IMR-90 (cell line): ENCODE measurements at regions not wholly inside any gene's neighbourhood (a gene's known extent, or its start where the extent isn't known, plus 50 kb on each side); places are given as distances from the start of the nearest gene placed in this dataset.

Experiments
- ATAC-seq: fragments of 200-7000 bp; cut with Tn5 transposase; 2 replicates; pipeline ENCODE4 v1.9.1; 2020; ENCODE audit warnings: low read depth, mild to moderate bottlenecking, moderate library complexity
- BruUV-seq: library from RNA; stranded (reverse); fragments of 400-500 nt; replicated peaks from 2 replicates; lab custom pipeline; 2021; lab: Mats Ljungman, UMichigan
- CTCF ChIA-PET: fragments of 300-600 bp; formaldehyde crosslinking; extraction: SDS; loops from one replicate; lab custom pipeline; 2021; ENCODE audit warnings: antibody characterized with exemption; lab: Yijun Ruan, JAX
- POLR2A ChIA-PET: fragments of 300-600 bp; sonication (Branson Sonifier 250); formaldehyde crosslinking; loops from one replicate; lab custom pipeline; 2022; ENCODE audit warnings: antibody characterized with exemption; ENCODE audit not compliant: unreplicated experiment; lab: Charles Lee
- DNase-seq: peaks from one replicate; pipeline ENCODE4 v3.0.0; 2013
- H2AFZ ChIP-seq: replicated peaks from 2 replicates; pipeline ENCODE3; 2013; ENCODE audit warnings: low read length, mild to moderate bottlenecking; ENCODE audit not compliant: poor library complexity
- H2AK5ac ChIP-seq: 2 replicates; pipeline ENCODE4 v1.6.1; 2013; ENCODE audit warnings: low read depth, low read length, inconsistent platforms
- H2AK9ac ChIP-seq: replicated peaks from 2 replicates; pipeline ENCODE3; 2013; ENCODE audit warnings: mild to moderate bottlenecking, low read depth, low read length, moderate library complexity; ENCODE audit not compliant: poor library complexity
- H2BK120ac ChIP-seq: 2 replicates; pipeline ENCODE4 v1.6.1; 2013; ENCODE audit warnings: low read depth, low read length, inconsistent platforms
- H2BK15ac ChIP-seq: 3 replicates; pipeline ENCODE4 v1.6.1; 2013; ENCODE audit warnings: low read depth, low read length, inconsistent platforms
- H2BK20ac ChIP-seq: 2 replicates; pipeline ENCODE4 v1.6.1; 2013; ENCODE audit warnings: low read depth, mild to moderate bottlenecking, inconsistent platforms, low read length, moderate library complexity
- H2BK5ac ChIP-seq: 2 replicates; pipeline ENCODE4 v1.6.1; 2013; ENCODE audit warnings: mild to moderate bottlenecking, low read depth, low read length, inconsistent platforms; ENCODE audit not compliant: poor library complexity, severe bottlenecking
- H3K14ac ChIP-seq: replicated peaks from 2 replicates; pipeline ENCODE4 v1.6.1; 2013; ENCODE audit warnings: low read depth, low read length, inconsistent platforms
- H3K18ac ChIP-seq: 2 replicates; pipeline ENCODE4 v1.6.1; 2013; ENCODE audit warnings: low read depth, low read length, control low read depth
- H3K23ac ChIP-seq: 2 replicates; pipeline ENCODE4 v1.6.1; 2013; ENCODE audit warnings: low read depth, low read length, inconsistent platforms
- H3K27ac ChIP-seq: 2 replicates; pipeline ENCODE4 v1.5.1; 2013; ENCODE audit warnings: mild to moderate bottlenecking, control low read depth, low read length; ENCODE audit not compliant: insufficient read depth
- H3K27me3 ChIP-seq: 2 replicates; pipeline ENCODE4 v1.6.1; 2013; ENCODE audit warnings: low read length; ENCODE audit not compliant: control insufficient read depth, insufficient read depth
- H3K36me3 ChIP-seq: 2 replicates; pipeline ENCODE4 v1.6.1; 2013; ENCODE audit warnings: low read length, mixed read lengths; ENCODE audit not compliant: control insufficient read depth, insufficient read depth
- H3K4ac ChIP-seq: 2 replicates; pipeline ENCODE4 v1.6.1; 2013; ENCODE audit warnings: low read depth, low read length, inconsistent platforms
- H3K4me1 ChIP-seq: 2 replicates; pipeline ENCODE4 v1.6.1; 2013; ENCODE audit warnings: low read length, mixed read lengths; ENCODE audit not compliant: control insufficient read depth, insufficient read depth
- H3K4me2 ChIP-seq: 2 replicates; pipeline ENCODE4 v1.6.1; 2013; ENCODE audit warnings: low read depth, mild to moderate bottlenecking, control low read depth, low read length, moderate library complexity
- H3K4me3 ChIP-seq: 2 replicates; pipeline ENCODE4 v1.5.1; 2013; ENCODE audit warnings: low read depth, mild to moderate bottlenecking, control low read depth, low read length, moderate library complexity; ENCODE audit not compliant: insufficient read depth
- H3K56ac ChIP-seq: 2 replicates; pipeline ENCODE4 v1.6.1; 2013; ENCODE audit warnings: low read length, inconsistent platforms; ENCODE audit not compliant: insufficient read depth; ENCODE audit errors: extremely low read depth
- H3K79me1 ChIP-seq, 2 experiments: 2 replicates each; pipeline ENCODE4 v1.6.1; 2013; ENCODE audit warnings: low read length in 2 of 2, inconsistent platforms in 1 of 2, low read depth in 1 of 2
- H3K9ac ChIP-seq: 2 replicates; pipeline ENCODE4 v1.6.1; 2013; ENCODE audit warnings: low read depth, low read length, control low read depth
- H3K9me1 ChIP-seq: 2 replicates; pipeline ENCODE4 v1.6.1; 2013; ENCODE audit warnings: low read length, inconsistent platforms; ENCODE audit not compliant: insufficient read depth
- H3K9me3 ChIP-seq: 2 replicates; pipeline ENCODE4 v1.6.1; 2013; ENCODE audit warnings: low read length; ENCODE audit not compliant: control insufficient read depth, insufficient read depth
- H4K20me1 ChIP-seq: 2 replicates; pipeline ENCODE4 v1.6.1; 2013; ENCODE audit warnings: low read length, inconsistent platforms; ENCODE audit not compliant: insufficient read depth
- H4K5ac ChIP-seq: 2 replicates; pipeline ENCODE4 v1.6.1; 2013; ENCODE audit warnings: mild to moderate bottlenecking, low read depth, low read length, control low read depth
- H4K8ac ChIP-seq, 2 experiments: 2 replicates each; pipeline ENCODE4 v1.6.1; 2013; ENCODE audit warnings: low read depth in 2 of 2, low read length in 2 of 2, control low read depth in 1 of 2, inconsistent platforms in 1 of 2
- H4K91ac ChIP-seq: 2 replicates; pipeline ENCODE4 v1.6.1; 2013; ENCODE audit warnings: low read depth, low read length, inconsistent platforms; ENCODE audit not compliant: insufficient read depth
- BHLHE40 ChIP-seq: fragments of 150-350 bp; IDR thresholded peaks from 2 replicates; pipeline ENCODE4 v1.6.1; 2016; ENCODE audit warnings: mild to moderate bottlenecking, low read depth, low read length
- CEBPB ChIP-seq: IDR thresholded peaks from 2 replicates; pipeline ENCODE4 v1.6.1; 2012; ENCODE audit warnings: low read depth, low read length, improper control_type of control experiment
- FOS ChIP-seq: fragments of 150-350 bp; IDR thresholded peaks from 2 replicates; pipeline ENCODE4 v1.6.1; 2016; ENCODE audit warnings: low read depth, low read length
- MAFK ChIP-seq: IDR thresholded peaks from 2 replicates; pipeline ENCODE4 v1.6.1; 2012; ENCODE audit warnings: low read depth, low read length, improper control_type of control experiment
- MAZ ChIP-seq: IDR thresholded peaks from 2 replicates; pipeline ENCODE4 v1.6.1; 2012; ENCODE audit warnings: low read depth, mild to moderate bottlenecking, low read length, improper control_type of control experiment, moderate library complexity, borderline replicate concordance
- NFE2L2 ChIP-seq: fragments of 150-350 bp; IDR thresholded peaks from 2 replicates; pipeline ENCODE4 v1.6.1; 2016; ENCODE audit warnings: low read depth, mild to moderate bottlenecking, low read length
- RFX5 ChIP-seq: IDR thresholded peaks from 2 replicates; pipeline ENCODE4 v1.8.0; 2012; ENCODE audit warnings: low read depth, mild to moderate bottlenecking, low read length, moderate library complexity
- WGBS, 2 experiments: methylation state at CpG; one replicate each; pipeline versions ENCODE4 v1.1.5 to v1.1.7; 2013; ENCODE audit warnings: missing lambda C conversion rate in 2 of 2; ENCODE audit not compliant: insufficient read length in 1 of 2; ENCODE audit errors: extremely low coverage in 2 of 2; 5-methylcytosine and 5-hydroxymethylcytosine counted together
- dilution Hi-C: fragments of 300-500 bp; cut with HindIII; formaldehyde crosslinking; loops from one replicate; pipeline ENCODE4 v1.14.3; 2018; ENCODE audit warnings: low sequenced_read_pairs; ENCODE audit not compliant: unreplicated experiment
- in situ Hi-C: fragments of 300-500 bp; cut with MboI; formaldehyde crosslinking; loops from 3 replicates; pipeline ENCODE4 v1.14.3; 2019; ENCODE audit warnings: low sequenced_read_pairs, inconsistent platforms, mixed read lengths
- intact Hi-C: fragments of 100-400 bp; cut with micrococcal nuclease; formaldehyde crosslinking; loops from 2 replicates; pipeline ENCODE4 v1.10.0; 2022

DNA sequence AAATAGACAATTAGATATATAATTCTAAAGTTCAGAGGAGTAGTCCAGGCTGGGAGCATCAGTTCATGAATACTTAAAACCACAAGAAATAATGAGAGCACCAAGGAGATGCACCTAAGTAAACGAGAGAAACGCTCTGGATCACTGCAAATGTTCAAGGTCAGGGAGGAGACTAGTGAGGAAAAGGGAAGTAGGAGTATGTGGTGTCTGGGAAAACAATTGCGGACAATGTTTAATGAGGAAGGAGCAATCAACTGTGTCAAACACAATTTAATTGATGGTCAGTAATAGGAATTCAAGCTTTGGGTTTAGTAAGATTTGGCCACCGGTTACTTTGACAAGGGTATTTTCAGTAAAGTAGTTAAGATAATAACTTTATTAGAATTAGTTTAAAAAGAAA lies 652.2 kb downstream of the DACH1 start:
- Histone ChIP-seq H3K14ac (no peak overlapping the region), H3K4ac (no peak overlapping the region), H4K20me1 (no peaks in the 10 kb centered on the region), H3K27ac (no peak overlapping the region), H3K56ac (no peak overlapping the region), H4K8ac (no peak overlapping the region), H3K18ac (no peak overlapping the region), H3K27me3 (no peaks in the 10 kb centered on the region), H2BK15ac (no peak overlapping the region), H3K9me1 (no peaks in the 10 kb centered on the region), H4K91ac (no peak overlapping the region), H2AK5ac (no peak overlapping the region), H3K9ac (no peak overlapping the region), H4K5ac (no peak overlapping the region), H2BK120ac (no peak overlapping the region), H3K79me1 (no peaks in the 10 kb centered on the region), H2BK20ac (no peak overlapping the region), H3K4me1 (no peaks in the 10 kb centered on the region), H3K4me2 (no peak overlapping the region), H3K23ac (no peak overlapping the region), H2BK5ac (no peak overlapping the region), H2AK9ac (no peak overlapping the region), H3K4me3 (no peak overlapping the region), H3K36me3 (no peaks in the 10 kb centered on the region), H2AFZ (no peak overlapping the region), H3K9me3 (no peaks in the 10 kb centered on the region)
- BruUV-seq, result no TSS peak
- intact Hi-C loops, result no loop called here
- ATAC-seq (no peak), DNase-seq (no peak)
- ChIA-PET CTCF (no interaction called here), POLR2A (no interaction called here)
- whole genome bisulfite sequencing, 2 experiments, result 100% methylated on average over 1 of the region's 4 CpGs; no CpG with 5 or more reads in 1 of the 2 experiments
- in situ Hi-C loops, result no loop called here
- dilution Hi-C loops, result no loop called here
- TF ChIP-seq MAZ (no peak), MAFK (no peak), RFX5 (no peak), FOS (no peak), CEBPB (no peak), BHLHE40 (no peak), NFE2L2 (no peak)
